Adrenal gland (tissue), 5 donors: ENCODE measurements at regions not wholly inside any gene's neighbourhood (a gene's known extent, or its start where the extent isn't known, plus 50 kb on each side); places are given as distances from the start of the nearest gene placed in this dataset.

ENCODE experiments used
- POLR2A ChIP-seq, 2 donors: fragments of 450-650 bp; IDR thresholded peaks; one replicate each; pipeline ENCODE4 v1.6.1; 2017; ENCODE audit warnings: antibody characterized with exemption in 2 of 2, mild to moderate bottlenecking in 2 of 2, moderate library complexity in 1 of 2
- TF ChIP-seq, protein P1 (sequence below), 6 experiments: fragments of 450-650 bp in 4 of 6; fragments of 200-600 bp in 2 of 6; sonication (generic) in 1 of 6; IDR thresholded peaks; 1 replicate in 5 of 6; 2 replicates in 1 of 6; pipeline versions ENCODE4 v1.5.1 to v1.8.0; 2016 to 2021; ENCODE audit warnings: antibody characterized with exemption in 6 of 6, mild to moderate bottlenecking in 2 of 6, moderate library complexity in 1 of 6
- donor health status: DM: no; HTN: no; CAD: no.

- TF ChIP-seq, protein P1, sequence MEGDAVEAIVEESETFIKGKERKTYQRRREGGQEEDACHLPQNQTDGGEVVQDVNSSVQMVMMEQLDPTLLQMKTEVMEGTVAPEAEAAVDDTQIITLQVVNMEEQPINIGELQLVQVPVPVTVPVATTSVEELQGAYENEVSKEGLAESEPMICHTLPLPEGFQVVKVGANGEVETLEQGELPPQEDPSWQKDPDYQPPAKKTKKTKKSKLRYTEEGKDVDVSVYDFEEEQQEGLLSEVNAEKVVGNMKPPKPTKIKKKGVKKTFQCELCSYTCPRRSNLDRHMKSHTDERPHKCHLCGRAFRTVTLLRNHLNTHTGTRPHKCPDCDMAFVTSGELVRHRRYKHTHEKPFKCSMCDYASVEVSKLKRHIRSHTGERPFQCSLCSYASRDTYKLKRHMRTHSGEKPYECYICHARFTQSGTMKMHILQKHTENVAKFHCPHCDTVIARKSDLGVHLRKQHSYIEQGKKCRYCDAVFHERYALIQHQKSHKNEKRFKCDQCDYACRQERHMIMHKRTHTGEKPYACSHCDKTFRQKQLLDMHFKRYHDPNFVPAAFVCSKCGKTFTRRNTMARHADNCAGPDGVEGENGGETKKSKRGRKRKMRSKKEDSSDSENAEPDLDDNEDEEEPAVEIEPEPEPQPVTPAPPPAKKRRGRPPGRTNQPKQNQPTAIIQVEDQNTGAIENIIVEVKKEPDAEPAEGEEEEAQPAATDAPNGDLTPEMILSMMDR (IDR thresholded peaks at IDR 0.05): no peak
- TF ChIP-seq POLR2A (IDR thresholded peaks at IDR 0.05): no peak
Observed at GRCh38 chr12:58247633-58248032, 306.3 kb downstream of the ATP23 start.
